Activated CD8-positive, alpha-beta memory T cell treated with anti-CD3 and anti-CD28 coated beads for 24 hours (primary cell): ENCODE measurements at regions not wholly inside any gene's neighbourhood (a gene's known extent, or its start where the extent isn't known, plus 50 kb on each side); places are given as distances from the start of the nearest gene placed in this dataset.
"Not testable (repeated sequence)": the region's sequence is repeated elsewhere in the genome, so short reads cannot be mapped to it uniquely, and the experiment has no call there.

Source experiments
- DNase-seq: peaks from one replicate; pipeline ENCODE4 v3.0.0-alpha.2; 2020

GRCh38 chr6:19337101-19337500 is 500.1 kb upstream of the ID4 start:
- DNase-seq: no peak

- no peak for DNase-seq
Measured at GRCh38 chr6:19342616-19343015, 494.6 kb upstream of the ID4 start.

GRCh38 chr6:19349429-19349828 is 487.7 kb upstream of the ID4 start:
- DNase-seq: no peak

GRCh38 chr6:19354181-19354580 is 483.0 kb upstream of the ID4 start:
- DNase-seq: no peak

GRCh38 chr6:19356692-19357091 is 480.5 kb upstream of the ID4 start:
- no peak for DNase-seq

DNA sequence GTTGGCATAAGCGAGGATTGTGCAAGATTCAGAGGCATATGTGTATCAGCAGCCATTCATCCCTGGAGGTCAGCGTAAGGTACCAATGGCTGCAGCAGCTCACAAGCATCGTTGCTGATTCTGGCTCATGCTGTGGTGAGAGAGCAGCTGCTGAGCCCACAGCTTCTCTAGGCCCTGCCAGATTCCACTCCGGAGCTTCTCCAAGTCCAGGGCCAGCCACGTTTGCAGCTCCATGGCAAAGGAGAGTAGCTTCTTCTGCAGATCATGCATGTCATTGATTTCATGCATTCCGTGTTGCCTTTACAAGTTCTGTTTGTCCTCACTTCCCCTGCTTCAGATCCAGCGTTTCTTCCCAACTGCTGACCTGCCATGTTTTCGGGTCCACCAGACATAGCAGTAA is 474.8 kb upstream of the ID4 start:
- no peak for DNase-seq

DNA sequence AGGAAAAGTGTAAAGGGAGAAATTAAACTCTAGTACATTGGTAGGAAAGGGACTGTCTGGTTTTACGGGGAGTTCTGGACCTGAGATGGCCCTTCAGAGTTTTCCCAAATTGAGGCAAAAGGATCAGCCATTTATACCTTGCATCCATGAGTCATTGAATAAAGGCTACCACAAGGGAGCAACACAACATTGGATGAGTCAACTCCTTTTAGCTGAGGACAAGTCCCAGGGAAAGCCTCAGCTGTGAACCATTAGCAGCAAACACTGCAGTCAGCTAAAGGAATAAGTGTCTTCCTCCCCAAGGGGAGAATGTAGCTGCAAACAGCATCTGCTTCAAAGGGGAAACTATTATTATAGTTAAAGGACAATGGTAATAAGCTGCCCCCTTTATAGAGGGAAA is 468.7 kb upstream of the ID4 start:
- no peak for DNase-seq

GRCh38 chr6:19369785-19370184 is 467.4 kb upstream of the ID4 start:
- no peak for DNase-seq

- DNase-seq: no peak
Measured at GRCh38 chr6:19370831-19371230, 466.3 kb upstream of the ID4 start.

- DNase-seq: no peak
Measured at GRCh38 chr6:19375613-19376012, 461.6 kb upstream of the ID4 start.

DNA sequence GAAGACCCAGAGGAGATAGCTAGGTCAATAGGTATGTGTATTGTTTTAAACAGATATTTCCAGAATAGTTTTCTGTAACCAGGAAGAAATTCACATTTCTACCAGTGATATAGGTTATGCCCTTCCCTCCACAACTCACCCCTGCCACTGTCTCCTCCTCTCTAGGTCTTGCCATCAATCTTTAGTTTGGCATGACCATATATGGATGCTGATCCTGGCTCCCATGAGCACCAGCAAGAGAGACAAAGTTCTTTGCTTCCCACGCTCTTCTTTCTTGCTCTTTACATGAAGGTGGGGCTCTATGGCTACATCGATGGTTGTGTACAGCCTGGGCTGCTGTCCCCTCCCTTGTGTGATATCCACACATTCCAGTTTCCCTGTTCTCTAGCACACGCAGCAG is 459.4 kb upstream of the ID4 start:
- no peak for DNase-seq

- DNase-seq: no peak
Measured at GRCh38 chr6:19380293-19380692, 456.9 kb upstream of the ID4 start.

- no peak for DNase-seq
Measured at GRCh38 chr6:19382676-19383075, 454.5 kb upstream of the ID4 start.

DNA sequence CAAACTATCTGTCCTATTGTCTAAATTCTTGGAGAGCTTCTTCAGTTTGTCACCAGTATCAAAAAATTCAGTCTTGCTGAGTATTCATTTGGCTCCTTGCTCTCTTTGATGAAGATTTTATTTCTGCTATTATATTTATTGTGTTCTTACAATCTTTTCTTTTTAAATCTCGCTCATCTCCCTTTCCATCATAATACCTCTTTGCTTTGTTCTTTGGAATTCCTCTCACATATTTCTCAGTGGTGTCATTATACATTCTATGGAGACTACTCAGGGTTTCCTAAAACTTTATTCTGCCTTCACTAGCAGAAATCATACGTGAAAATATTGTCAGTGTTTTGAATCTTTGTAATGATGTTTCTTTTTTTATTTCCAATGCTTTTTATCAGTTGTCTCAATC is 445.2 kb upstream of the ID4 start:
- no peak for DNase-seq

DNA sequence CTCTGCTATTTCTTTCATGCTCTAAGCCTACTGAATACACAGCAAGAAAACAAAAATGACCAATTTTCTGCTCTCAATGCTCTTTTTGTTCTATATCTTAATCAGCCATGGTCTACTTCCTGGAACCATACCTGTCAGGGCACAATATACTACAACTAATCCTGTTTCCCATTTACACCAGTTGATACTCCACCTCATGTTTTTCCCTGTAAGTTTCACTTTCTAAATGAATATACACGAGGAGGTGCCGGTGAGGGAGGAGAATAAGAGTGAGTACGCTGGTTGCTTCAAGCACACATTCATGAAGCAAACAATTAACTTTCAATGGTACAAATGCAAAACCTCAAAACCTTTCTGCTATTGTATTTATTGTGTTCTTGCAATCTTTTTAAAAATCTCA is 443.1 kb upstream of the ID4 start:
- DNase-seq: no peak

DNA sequence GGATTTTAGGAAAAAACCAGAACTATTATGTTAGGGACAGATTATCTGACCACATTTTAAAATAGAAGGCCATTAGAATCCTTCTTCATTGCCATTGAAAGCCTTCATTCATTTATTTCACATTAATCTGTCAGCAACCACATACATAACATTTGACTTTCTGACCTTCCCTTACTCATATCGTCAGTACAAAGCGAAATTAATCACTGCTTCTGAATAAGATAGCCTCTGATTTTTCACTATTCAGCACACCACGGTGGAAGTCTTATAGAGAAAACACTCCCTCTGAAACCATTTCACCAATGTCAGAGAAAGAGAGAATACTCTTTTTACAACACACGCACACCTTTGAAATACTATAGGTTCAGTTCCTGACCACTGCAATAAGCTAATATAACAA is 442.5 kb upstream of the ID4 start:
- no peak for DNase-seq

GRCh38 chr6:19395316-19395715 is 441.9 kb upstream of the ID4 start:
- no peak for DNase-seq

DNA sequence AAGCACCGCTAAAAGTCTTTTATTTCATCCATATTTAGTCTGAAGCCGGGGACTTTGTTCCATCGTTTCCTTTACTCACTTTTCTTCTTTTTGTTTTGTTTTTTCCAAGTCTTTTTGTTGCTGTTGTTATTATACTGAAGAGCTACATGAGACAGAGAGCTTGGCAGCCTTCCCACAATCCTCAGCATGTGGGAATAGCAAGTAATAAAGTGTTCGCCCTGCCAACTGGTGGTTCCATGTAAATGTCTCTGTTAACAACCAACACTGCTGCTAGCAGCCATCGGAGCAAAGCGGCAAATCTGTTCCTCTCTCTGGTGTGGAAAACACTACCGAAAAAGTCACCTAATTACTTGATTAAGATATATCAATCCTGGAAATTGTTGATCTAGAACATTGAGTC is 437.8 kb upstream of the ID4 start:
- no peak for DNase-seq

DNA sequence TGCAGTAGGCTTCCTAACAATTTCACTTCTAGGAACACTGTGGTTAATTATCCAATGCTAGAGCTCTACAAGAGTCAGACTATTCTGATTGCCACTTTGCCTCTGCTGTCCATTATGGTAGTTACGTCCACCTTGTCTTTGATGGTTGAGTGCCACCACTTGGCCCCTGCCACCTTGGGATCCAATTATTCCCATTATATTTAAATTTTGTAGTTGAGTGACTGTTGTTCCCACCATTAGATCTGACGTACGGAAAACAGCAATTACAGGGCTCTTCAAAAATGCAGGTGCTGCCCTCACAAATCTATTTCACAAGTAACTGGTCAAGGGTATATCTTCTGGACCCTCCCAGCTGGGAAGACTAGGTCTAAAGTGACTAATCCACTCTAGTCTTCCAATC is 432.3 kb upstream of the ID4 start:
- DNase-seq: not testable (repeated sequence)

- DNase-seq: no peak
Measured at GRCh38 chr6:19408331-19408730, 428.8 kb upstream of the ID4 start.

DNA sequence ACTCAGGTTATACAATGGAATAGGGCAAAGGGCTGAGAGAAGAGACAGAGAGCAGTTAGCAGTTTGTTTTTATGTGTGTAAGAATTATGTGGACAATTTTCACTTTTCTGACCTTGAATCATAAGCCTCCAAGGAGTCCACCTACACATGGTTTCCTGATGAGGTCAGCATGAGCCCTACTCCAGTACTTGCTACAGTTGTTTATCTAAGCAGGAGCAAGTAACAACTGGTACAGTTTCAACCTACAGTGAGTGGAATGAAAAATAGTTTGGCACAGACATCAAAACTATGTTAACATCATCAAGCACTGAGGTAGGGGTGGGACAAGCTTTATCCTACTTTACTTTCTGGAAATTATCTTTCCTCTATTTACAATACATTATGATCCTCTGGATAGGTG is 426.7 kb upstream of the ID4 start:
- no peak for DNase-seq

DNA sequence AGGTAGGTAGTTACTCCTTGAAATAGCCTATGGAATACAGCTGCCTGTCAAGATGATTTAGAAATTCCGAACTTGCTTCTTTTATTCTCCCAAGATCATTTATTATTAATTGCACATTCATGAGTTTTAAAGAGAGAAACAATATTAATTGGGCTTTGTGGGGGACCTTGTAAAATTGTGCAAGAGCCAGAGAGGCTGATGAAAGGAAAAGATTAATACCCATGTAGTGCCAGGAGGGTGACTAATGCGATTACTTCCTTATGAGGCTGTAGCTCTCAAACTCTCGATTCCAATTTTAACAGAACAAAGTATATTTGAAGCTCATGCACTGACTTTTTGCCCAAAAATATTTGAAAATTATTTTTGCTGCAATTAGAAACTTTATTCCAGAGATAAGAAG is 423.8 kb upstream of the ID4 start:
- DNase-seq: no peak

- no peak for DNase-seq
Measured at GRCh38 chr6:19415605-19416326, 421.4 kb upstream of the ID4 start.

GRCh38 chr6:19416811-19417210 is 420.4 kb upstream of the ID4 start:
- no peak for DNase-seq

DNA sequence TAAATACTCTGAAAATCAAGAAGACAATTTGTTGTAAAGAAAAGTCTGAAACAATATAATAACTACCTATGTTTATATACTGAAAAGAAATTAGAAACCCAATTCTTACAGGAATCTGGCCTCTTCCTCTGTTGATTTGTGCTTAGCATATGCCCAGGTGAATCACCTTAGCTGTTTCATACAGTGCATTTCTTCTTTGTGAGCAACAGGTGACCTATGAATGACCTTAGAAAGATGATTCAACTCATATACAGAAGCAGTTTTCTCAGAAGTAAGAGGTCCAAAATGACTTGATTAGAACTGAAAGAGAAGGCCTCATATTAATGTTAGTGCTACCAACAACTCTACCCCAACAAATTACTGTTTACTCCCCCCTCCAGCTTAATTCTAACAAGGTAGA is 419.5 kb upstream of the ID4 start:
- no peak for DNase-seq

DNA sequence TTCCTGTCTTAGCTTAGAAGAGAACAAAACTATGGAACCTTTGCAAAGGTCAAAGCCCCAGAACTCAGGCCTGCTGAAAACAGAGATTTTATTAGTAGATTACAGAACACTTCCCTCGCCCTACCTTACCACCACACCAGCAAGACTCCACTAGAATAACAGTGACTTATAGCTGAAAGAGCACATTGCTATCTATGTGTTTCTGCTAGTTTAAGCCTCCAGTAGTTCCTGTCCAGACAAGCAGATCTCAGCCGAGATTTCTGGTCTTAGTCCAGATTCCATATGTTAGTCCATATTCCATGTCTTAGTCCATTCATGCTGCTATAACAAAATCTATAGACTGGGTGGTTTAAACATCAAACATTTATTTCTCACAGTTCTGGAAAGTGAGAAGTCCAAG is 412.3 kb upstream of the ID4 start:
- no peak for DNase-seq
